GM21619 (cell line): ENCODE measurements at regions not wholly inside any gene's neighbourhood (a gene's known extent, or its start where the extent isn't known, plus 50 kb on each side); places are given as distances from the start of the nearest gene placed in this dataset.

ENCODE experiments used
- ATAC-seq: cut with Tn5 transposase; IDR thresholded peaks from one replicate; pipeline ENCODE4 v1.9.1; 2021; ENCODE audit not compliant: unreplicated experiment

- no peak for ATAC-seq
Measured at GRCh38 chr4:160161026-160161425, 1058.1 kb downstream of the RAPGEF2 start.

DNA sequence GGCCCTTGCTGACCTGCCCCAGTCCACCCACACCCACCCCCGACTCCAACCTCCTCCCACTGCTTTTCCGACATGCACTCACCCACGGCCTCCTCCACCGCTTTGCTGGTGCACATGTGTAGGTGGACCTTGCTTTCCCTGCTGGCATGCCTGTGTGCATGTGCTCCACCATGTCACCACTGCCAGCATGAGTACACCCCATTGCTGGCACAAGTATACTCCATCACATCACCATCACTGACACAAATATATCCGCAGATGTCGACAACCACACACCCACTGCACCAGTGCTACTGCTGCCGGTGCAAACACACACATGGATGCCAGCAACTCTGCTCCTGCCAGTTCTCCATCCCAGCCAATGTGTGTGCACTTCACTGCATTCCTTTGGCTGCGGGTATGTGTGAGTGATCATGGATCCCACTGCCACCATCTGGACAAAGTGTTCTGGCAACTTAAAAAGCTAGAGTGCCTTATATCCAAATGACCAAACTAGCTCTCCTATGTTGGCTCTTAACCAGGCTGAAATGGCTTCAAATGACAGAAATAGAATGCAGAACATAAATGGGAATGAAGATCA, 1072.3 kb downstream of the RAPGEF2 start:
- no peak for ATAC-seq

DNA sequence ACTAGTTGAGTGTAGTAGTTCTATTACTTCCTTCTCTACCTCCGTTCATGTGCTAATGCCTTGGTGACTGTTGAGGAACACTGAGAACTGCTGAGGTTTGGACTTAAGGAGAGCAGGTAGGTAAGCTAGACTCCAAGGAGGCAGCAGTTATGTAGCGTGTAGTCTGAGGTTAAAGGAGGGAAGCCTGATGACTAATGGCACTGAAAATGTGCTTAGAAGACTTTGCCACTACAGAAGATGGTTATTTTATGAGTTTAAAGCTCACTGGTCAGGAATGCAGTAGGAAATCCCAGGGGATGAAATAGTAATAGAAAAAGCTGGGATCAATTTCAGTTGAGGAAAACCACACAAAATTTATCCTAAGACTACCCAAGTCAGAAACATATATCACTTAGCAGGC, 1077.3 kb downstream of the RAPGEF2 start:
- ATAC-seq, result no peak

DNA sequence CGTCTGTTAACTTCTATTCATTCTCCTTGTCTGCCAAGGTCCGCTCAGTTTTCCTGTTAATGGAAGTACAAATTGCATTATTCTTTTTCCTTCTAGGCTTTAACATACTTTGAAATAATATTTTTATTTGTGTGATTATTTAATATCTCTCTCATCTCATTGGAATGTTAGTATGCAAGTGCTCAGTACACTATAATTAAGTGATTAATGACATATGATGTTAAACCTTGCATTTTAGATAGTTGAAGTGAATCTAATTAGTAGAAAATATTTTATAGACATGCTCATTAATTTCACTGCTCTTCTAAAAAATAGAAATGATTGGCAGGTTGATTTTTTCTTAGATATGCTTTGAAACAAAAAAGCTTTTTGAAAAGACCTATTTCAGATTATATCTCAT, 1079.8 kb downstream of the RAPGEF2 start:
- ATAC-seq, result no peak

GRCh38 chr4:160184884-160185283, 1082.0 kb downstream of the RAPGEF2 start:
- no peak for ATAC-seq

GRCh38 chr4:160193787-160194186, 1090.9 kb downstream of the RAPGEF2 start:
- no peak for ATAC-seq

DNA sequence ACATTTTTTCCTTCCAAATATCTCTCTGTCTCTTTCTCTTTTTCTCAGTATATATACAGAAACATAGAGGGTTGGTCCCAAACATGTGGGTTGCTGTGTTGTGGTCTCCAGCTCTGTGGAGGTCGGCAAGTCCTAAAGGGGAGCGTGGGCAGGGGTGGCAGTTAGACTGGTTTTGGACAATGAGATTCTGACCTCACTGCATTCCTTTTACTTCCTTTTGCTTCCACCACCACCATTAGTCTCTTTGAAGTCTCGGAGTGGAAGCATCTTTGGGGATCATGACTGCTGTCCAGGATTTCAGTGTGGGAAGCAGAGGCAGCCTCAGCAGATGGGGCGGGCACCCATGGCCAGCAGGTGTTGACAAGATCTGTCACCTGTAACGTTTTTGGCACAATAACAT, 1091.8 kb downstream of the RAPGEF2 start:
- ATAC-seq, result no peak

- ATAC-seq, result peak; percentile 82
Measured at GRCh38 chr4:160202802-160203201, 1099.9 kb downstream of the RAPGEF2 start.

- no peak for ATAC-seq
Measured at GRCh38 chr4:160212078-160212477, 1109.2 kb downstream of the RAPGEF2 start.

- no peak for ATAC-seq
Measured at GRCh38 chr4:160213366-160213765, 1110.5 kb downstream of the RAPGEF2 start.

DNA sequence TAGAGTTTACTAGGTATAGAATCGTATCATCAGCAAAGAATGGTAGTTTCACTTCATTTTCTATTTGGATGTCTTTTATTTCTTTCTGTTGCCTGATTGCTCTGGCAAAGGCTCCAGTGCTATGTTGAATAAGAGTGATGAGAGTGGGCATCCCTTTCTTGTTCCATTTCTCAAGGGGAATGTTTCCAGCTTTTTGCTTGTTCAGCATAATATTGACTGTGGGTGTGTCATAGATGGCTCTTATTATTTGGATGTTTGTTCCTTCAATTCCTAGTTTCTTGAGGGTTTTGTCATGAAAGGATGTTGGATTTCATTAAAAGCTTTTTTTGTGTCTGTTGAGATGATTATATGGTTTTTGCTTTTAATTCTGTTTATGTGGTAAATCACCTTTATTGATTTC, 1114.5 kb downstream of the RAPGEF2 start:
- ATAC-seq, result no peak

- no peak for ATAC-seq
Measured at GRCh38 chr4:160224049-160224448, 1121.2 kb downstream of the RAPGEF2 start.

- no peak for ATAC-seq
Measured at GRCh38 chr4:160233141-160233540, 1130.3 kb downstream of the RAPGEF2 start.

DNA sequence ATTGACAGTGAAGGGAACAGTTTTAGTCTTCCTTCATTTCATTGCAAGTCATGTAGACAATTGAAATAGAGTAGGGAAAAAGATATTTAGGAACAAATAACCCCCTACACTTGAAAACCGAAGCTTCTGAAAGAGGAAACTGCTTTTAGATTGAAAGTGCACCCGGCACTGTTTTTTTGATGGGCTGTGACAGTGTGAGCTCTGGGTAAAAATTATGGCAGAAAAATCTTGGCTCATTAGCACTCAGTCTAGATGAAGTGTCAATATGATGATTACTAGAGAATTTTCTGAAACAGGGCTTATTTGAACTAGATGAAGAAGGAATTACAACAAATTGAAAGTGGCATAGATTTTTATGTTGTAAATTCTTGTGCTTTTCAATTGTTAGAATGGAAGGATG, 1132.4 kb downstream of the RAPGEF2 start:
- no peak for ATAC-seq

- no peak for ATAC-seq
Measured at GRCh38 chr4:160235771-160236170, 1132.9 kb downstream of the RAPGEF2 start.

DNA sequence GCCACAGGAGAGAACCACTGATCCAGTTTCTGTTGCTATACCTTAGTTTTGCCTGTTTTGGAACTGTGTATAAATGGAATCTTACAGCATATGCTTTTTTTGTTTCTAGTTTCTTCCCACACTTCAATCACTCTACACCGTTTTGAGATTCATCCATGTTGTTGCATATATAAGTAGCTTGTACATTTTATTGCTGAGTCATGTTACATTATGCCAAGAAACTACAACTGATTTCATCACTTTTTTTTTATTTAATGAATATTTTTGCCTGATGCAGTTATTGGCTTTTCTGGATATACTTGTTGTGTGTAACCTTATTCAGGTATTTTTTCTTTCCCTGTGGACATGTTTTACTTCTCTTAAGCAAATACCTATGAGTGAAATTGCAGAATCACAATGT, 1135.9 kb downstream of the RAPGEF2 start:
- ATAC-seq, result no peak

- ATAC-seq, result no peak
Measured at GRCh38 chr4:160247091-160247656, 1144.3 kb downstream of the RAPGEF2 start.

GRCh38 chr4:160251522-160252170, 1148.8 kb downstream of the RAPGEF2 start:
- ATAC-seq, result no peak

- no peak for ATAC-seq
Measured at GRCh38 chr4:160257318-160257717, 1154.4 kb downstream of the RAPGEF2 start.

DNA sequence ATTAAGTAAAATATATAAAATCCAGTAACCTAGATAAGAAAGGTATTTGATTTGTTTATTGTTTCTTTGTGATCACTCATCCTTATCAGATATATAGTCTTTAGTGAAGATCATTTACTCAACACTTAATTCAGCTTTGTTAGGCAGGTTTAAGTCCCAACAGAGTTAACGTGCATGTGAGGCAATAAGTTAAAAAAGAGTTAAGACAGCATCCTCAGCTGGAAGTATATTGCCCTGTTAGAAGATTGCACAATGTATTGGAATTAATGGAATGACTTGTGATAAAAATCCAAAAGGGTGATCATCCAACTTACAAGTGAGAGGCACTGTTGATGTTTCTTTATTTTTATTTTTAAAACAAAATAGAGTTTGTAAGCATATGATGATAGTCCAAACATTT, 1162.1 kb downstream of the RAPGEF2 start:
- ATAC-seq, result no peak

DNA sequence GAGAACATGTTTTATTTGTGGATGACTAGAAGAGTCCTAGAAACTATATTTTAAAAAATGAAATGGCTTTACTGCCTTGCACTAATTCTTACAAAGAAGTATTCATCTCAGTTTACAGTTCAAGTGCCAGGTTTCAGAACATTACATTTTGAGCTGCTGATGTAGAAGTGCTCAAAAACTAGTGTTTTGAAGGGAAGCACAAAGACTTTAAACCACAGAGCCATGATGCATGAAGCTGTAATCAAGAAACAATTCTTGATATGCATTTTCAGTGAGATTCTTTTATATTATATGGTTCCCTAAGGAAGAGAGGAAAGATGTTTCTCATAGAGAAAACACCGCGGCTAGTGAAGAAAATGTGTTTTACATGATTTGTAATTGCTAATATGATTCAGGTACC, 1163.0 kb downstream of the RAPGEF2 start:
- ATAC-seq, result no peak

GRCh38 chr4:160276785-160277325, 1174.0 kb downstream of the RAPGEF2 start:
- ATAC-seq, result no peak
